ENCODE measurements at regions not wholly inside any gene's neighbourhood (a gene's known extent, or its start where the extent isn't known, plus 50 kb on each side); places are given as distances from the start of the nearest gene placed in this dataset.
A peak's percentile ranks its signal among the peaks of the same experiment; 100 is the strongest.

GRCh38 chr5:41636605-41637004 is 126.2 kb upstream of the PLCXD3 start:
- peak; percentile 29 for TF ChIP-seq CTCF (IDR thresholded peaks at IDR 0.05)
- no peak for TF ChIP-seq ZFX (IDR thresholded peaks at IDR 0.05; ENCODE audit: borderline replicate concordance)
